Stimulated activated naive CD8-positive, alpha-beta T cell treated with anti-CD3 and anti-CD28 coated beads, Interleukin-15, Interleukin-2, amounts not matched to agents 100 U/mL and 50 U/mL, for 24 hours (primary cell): ENCODE measurements at regions not wholly inside any gene's neighbourhood (a gene's known extent, or its start where the extent isn't known, plus 50 kb on each side); places are given as distances from the start of the nearest gene placed in this dataset.

Experiments used
- ATAC-seq: fragments of 150-1000 bp; cut with Tn5 transposase; one replicate; pipeline ENCODE4 v1.10.0; 2021
- DNase-seq: peaks from one replicate; pipeline ENCODE4 v3.0.0; 2021

DNA sequence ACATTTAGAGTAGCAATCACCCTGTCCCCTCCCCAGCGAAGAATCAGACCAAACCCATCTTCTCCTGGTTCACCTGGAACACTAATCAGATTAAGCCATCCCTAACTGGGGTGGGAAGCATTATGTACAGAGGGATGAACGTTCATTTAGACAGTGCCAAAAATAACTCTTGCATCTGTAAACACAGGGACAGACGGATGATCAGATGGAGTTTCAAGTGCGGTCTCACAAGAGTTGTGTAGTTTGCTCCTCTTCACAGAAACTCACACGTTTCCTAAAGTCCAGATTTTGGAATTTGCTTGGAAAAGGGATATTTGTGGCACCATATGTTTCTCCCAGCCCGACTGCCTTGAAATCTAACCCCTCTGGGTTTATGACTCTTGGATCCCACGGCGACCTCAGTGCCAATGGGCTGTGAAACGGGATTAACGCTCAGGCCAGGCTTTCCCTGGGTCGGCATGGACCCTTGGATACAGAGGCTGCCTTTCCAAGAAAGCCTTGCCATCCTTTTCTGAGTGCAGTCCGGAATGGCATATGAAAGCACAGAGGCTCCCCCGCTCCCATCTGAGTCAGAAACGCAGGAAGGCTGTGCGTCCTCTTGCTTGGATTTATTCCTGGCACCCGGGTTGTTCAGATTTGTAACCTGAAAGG is 293.2 kb upstream of the HABP2 start:
- DNase-seq (no peak), ATAC-seq (no peak)

DNA sequence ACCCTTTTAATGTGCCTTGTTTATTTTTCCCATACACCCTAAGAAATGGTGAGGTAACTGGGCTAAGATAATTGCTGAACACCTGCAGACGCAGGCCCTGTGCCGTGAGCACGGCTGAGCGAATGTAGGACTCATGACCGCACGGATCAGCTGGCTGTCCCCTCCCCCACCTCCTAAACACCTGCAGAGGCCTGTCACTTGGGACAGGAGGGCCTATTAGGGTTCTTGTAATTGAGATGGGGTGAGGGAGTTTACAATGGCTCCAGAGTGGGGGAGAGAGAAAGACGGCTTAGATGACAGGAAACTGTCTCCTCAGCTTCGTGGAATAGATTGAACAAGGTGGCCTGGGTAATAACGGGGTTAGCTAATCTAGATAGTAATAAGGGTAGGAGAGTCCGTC is 291.7 kb upstream of the HABP2 start:
- no peak for ATAC-seq

GRCh38 chr10:113261611-113262091 is 291.2 kb upstream of the HABP2 start:
- ATAC-seq: no peak
- DNase-seq: no peak

More for the DNA sequence above, 291.7 kb upstream of the HABP2 start:
- DNase-seq: no peak

DNA sequence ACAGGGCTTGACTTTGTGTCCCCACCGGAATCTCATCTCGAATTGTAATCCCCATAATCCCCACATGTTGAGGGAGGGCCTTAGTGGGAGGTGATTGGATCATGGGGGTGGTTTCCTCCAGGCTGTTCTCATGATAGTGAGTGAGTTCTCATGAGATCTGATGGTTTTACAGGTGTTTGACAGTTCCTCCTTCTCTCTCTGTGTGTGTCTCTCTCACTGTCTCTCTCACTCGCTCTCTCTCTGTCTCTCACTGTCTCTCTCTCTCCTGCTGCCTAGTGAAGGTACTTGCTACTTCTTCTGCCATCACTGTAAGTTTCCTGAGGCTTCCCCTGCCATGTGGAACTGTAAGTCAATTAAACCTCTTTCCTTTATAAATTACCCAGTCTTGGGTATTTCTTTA is 289.8 kb upstream of the HABP2 start:
- ATAC-seq (no peak), DNase-seq (no peak)

DNA sequence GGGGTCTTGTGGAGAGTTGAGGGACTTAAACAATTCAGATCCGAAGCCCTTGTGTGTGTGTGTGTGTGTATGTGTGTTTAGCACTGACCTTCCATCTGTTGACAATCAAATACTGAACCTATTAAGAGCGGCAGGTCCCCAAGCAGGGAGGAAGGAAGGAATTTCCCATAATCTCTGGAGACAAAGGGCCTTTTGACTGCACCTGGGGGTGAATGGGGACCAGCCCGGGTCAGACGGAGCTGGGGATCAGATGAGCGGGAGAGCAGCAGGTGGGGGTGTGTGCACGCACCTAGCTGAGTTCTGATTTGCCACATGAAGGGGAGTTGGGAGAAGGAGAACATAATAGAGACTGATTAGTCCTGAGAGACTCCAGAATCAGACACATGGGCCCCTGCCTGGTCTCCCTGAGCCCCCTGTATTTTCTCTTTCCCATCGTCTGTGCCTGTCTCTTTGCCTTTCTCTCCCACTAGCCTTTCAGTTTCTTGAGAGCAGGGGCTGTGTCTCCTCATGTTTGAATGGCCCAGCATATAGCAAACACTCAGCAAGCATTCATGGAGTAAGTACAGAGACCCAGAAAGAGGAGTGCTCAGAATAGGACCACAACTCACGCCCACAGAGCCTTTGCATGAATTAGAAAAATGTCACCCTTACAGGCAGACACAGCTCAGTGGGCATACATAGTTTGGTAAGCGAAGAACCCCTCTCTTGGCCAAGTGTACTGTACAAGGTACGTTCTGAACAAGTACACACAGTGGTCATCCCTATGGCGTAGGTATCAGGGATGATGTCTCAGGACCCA is 288.3 kb upstream of the HABP2 start:
- ATAC-seq (peak; percentile 19), DNase-seq (no peak)

- DNase-seq: no peak
- no peak for ATAC-seq
Measured at GRCh38 chr10:113266147-113266546, 286.7 kb upstream of the HABP2 start.

DNA sequence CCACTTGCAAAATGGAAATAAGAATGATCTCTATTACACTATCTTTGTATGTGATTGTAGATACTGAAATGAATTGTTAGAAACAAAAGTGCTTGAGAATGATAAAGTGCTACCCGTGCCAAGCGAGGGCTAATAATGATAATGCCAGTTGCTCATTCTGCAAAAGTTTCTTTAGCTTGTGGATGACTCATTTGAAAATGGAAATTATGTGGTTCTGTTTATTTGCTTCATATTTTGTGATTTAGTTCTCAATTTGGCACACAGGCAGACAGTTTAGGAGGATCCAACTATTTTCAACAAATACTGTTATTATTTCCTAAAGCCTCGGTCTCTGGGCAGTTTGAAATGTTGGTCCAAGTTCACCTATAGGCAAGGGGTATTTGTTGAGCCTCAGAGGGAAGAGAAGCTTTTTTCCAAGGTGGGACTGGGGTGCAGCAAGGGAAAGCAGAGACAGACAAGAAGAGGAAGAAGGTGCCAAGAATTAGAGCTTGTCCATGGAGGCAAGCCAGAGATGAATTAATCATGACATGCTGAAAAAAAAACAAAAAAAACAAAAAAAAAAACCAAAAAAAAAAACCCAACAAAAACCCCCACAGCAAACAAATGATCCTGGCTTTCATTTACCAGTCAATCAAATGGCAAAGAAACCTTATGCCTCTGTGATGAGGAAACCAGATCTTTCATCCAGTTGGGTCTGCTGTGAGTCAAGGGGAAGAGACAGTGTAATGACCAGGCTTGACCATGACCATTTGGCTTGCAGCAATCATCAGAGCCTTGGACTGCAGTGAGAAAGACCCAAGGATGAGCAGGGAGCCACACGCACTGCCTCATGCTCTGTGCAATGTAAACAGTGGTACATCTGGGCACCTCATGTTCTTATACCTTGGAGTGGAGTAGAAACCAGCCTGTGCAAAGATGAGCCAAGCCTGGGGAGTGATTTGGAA is 285.0 kb upstream of the HABP2 start:
- no peak for DNase-seq
- no peak for ATAC-seq

DNA sequence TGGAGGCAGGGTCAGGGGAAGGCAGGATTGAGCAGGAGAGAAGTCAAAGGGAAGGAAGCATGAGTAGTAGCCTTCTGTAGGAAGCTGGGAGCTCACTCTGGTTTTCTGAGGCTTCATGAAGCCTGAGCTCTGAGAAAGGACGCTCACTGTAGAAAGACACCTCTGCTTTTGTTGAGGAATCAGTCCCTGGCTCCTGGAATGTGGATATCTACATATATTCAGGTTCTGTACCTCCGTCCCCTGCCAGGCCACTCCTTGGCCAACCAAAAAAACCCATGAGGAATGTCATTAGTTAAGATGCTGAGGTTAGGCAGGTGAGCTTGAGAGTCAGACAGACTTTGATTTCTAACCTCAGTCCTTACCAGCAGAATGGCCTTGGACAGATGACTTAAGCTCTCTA is 283.5 kb upstream of the HABP2 start:
- ATAC-seq: no peak
- no peak for DNase-seq

DNA sequence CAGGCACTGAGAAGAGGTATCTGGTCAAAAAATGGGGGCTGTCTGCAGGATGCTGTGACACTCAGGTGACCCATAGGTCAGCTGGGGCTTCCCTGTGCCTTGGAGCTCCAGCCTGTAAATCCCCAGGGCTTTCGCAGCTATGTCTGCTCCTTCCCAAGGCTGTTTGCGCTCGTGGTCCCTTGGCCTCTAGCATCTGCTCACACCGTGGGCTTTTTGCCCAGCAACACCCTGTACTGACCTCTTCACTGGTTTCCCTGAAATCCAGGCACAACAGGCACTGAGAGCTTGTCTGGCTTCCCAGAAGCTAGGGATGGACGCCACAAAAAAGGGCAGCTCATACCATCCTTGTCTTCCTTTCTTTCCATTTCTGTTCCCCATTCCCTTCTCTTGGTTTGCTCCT is 280.3 kb upstream of the HABP2 start:
- no peak for DNase-seq
- no peak for ATAC-seq

GRCh38 chr10:113273181-113274163 is 279.4 kb upstream of the HABP2 start:
- DNase-seq (no peak), ATAC-seq (no peak)

DNA sequence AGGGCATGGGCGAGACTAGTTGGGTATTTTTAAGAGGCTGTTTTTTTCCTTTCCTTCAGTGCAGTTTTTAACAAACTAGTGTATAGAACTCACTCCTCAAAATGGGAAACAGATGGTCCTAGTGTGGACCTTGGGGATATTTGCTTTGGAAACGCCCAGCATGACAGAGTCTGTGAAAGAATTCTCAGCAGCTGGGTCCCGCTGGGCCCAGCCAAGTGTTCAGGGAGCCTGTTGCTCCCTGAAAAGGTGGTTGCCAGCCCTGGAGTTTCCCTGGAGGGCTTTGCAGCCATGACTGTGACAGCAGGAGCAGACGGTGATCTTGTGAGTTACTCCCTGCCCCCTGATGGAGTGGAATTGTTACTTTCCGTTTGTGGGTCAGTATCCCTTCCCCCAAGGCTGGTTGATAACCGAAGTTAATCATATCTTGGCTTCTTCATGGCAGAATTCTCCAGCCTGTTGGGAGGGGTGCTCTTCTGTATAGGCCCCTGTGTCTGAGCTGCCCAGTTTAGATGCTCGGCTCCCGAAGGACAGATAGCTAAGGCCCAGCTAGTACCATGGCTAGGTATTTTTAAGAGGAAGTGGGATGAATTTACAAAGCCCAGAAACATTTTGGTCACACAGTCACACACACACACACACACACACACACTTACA is 278.6 kb upstream of the HABP2 start:
- no peak for DNase-seq
- no peak for ATAC-seq

- DNase-seq (no peak), ATAC-seq (no peak)
Measured at GRCh38 chr10:113278221-113278620, 274.6 kb upstream of the HABP2 start.

DNA sequence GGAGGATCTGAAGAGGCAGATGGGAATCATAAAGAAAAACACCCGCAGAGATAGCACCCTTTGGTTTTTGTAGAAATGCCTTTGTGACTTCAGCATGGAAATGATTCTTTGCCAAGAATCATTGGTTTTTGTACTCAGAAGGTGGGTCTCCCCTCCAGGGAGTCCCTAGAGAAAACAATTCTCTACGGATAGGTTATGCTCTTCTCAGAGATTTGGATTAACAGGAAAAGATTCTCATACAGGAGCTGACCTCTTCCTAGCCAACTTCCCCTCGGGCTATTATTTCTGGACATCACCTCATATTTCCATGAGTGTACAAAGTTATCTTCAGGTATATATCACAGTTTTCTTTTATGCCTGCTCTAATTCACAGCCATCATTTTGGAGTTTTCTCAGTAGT is 274.2 kb upstream of the HABP2 start:
- ATAC-seq (no peak), DNase-seq (no peak)

- ATAC-seq (no peak), DNase-seq (no peak)
Measured at GRCh38 chr10:113279262-113279661, 273.6 kb upstream of the HABP2 start.

GRCh38 chr10:113282564-113282963 is 270.3 kb upstream of the HABP2 start:
- ATAC-seq (no peak), DNase-seq (no peak)

DNA sequence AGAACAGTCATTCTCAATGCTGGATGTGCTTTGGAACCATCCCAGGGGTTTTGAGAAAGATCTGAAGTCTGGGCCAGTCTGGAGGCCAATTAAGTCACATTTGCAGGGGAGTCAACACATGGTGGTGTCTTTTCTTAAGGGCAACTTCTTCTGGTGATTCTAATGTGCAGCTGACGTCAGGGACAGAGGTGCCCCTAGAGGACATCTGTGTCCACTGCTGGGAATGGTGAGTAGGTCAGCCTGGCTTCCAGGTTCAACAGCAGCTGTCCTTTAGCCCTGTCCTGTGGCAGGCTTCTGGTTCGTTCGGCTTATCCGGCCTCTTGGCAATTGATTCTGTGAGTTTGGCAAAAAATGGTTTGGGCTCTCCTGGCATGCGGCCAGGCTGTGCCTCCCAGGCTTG is 269.7 kb upstream of the HABP2 start:
- DNase-seq (no peak), ATAC-seq (no peak)

DNA sequence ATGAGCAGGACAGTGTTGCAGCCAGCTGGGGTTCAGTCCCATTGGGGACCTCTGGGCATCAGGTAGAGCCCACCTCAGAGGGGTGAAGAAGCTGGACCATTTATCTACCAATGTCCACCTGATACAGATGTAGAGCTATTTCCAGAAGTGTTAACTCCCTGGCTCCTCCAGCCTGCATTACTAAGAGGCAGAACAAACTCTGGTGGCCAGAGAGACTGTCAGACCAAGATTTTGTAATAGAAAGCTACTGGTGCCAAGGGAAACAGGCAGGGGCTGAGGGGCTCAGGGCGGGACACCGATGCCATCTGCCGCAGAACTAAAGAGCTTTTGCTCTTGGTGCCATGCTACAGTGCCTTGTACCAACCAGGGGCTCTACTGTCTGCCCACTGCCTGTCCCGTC is 268.2 kb upstream of the HABP2 start:
- no peak for ATAC-seq
- no peak for DNase-seq

DNA sequence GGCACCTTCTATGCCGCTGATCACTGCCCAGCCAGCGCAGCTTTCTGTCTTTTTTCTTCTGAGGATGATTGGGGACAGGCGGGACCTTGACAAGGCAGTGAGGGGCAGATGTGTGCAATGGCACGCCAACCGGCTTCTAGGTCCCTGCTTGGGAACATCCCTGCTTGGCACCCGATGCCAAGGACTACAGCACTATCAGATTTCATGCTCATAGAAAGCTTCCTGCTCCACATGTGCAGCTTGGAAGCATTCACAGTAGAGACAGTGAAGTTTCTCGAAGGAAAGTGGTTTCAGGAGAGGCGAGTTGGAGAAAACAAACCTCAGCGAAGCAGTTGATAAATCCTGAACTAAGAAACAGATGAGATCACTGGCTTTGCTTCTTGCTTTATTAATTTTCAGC is 267.5 kb upstream of the HABP2 start:
- DNase-seq: no peak
- ATAC-seq: no peak

- no peak for DNase-seq
- ATAC-seq: no peak
Measured at GRCh38 chr10:113287592-113287991, 265.3 kb upstream of the HABP2 start.

GRCh38 chr10:113290137-113290536 is 262.7 kb upstream of the HABP2 start:
- DNase-seq (no peak), ATAC-seq (no peak)

- ATAC-seq (no peak), DNase-seq (no peak)
Measured at GRCh38 chr10:113291413-113291812, 261.4 kb upstream of the HABP2 start.
